ENCODE measurements at regions not wholly inside any gene's neighbourhood (a gene's known extent, or its start where the extent isn't known, plus 50 kb on each side); places are given as distances from the start of the nearest gene placed in this dataset.

DNA sequence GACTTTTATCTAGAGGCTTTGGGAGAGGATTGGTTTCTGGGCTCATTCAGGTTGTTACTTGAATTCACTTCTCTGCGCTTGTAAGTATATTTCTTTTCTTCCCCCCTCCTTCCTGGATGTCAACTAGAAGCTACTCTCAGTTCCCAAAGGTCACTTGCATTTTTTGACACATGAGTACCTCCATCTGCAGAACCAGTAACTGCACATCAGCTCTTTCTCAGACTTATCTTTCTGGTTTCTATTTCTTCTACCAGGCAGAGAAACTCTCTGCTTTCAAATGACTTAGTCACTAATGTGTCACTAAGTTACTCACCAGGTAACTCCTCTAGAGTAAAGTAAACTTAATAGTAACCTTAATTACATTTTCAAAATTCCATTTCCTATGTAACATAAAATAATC lies 773.0 kb upstream of the LUZP2 start:
- no peak for TF ChIP-seq EZH2phosphoT487 (IDR thresholded peaks at IDR 0.05; ENCODE audit: borderline replicate concordance, low read length)
- TF ChIP-seq CTCF (IDR thresholded peaks at IDR 0.05; ENCODE audit: low read depth, low read length, poor library complexity, severe bottlenecking), result no peak
- Histone ChIP-seq H3K4me1 (ENCODE audit: control insufficient read depth, low read length) (peaks cover 4% of the 10 kb centered on the region; the same call in 1 of the 2 replicates), H3K27me3 (ENCODE audit: control insufficient read depth, low read length) (no peaks in the 10 kb centered on the region)

DNA sequence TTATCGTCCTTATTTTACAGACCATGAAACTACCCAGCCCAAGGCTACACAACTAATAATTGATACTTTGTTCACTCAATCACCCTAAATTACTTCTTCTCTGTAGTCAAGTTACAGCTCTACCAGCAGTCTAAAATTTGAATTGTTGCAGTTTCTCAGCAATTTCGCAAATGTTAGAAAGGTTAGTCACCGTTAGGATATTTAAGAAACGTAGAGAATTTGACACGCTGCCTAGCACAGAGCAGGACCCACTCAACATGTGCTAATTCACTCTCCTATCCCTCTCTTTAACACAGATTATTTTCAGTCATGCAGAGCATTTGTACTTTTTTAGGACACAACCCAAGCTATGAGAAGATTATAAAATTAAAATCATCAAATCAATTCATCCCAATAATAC lies 771.1 kb upstream of the LUZP2 start:
- H3K9me2 ChIP-seq (replicated peaks; ENCODE audit: control insufficient read depth, low read length), result no peaks in the 10 kb centered on the region
- H3K4me1 ChIP-seq (ENCODE audit: control insufficient read depth, low read length), result peaks cover 4% of the 10 kb centered on the region; the same call in 1 of the 2 replicates
- no peaks in the 10 kb centered on the region for H3K79me2 ChIP-seq (ENCODE audit: control insufficient read depth, low read length)
- H4K20me1 ChIP-seq (ENCODE audit: control insufficient read depth, insufficient read depth, low read depth, low read length), result no peaks in the 10 kb centered on the region
- TF ChIP-seq CTCF (IDR thresholded peaks at IDR 0.05; ENCODE audit: low read depth, low read length, poor library complexity, severe bottlenecking) (no peak), EZH2phosphoT487 (IDR thresholded peaks at IDR 0.05; ENCODE audit: borderline replicate concordance, low read length) (no peak)
- H3K4me2 ChIP-seq (ENCODE audit: low read length), result no peak overlapping the region
- no peaks in the 10 kb centered on the region for H3K27me3 ChIP-seq (ENCODE audit: control insufficient read depth, low read length)
- H3K36me3 ChIP-seq (ENCODE audit: control insufficient read depth, low read length), result no peaks in the 10 kb centered on the region
- no peak overlapping the region for H3K27ac ChIP-seq (ENCODE audit: low read depth, low read length)
- no peaks in the 10 kb centered on the region; the same call in 1 of the 2 replicates for H3K9me3 ChIP-seq (ENCODE audit: control insufficient read depth, insufficient read depth, low read length)
- H3F3A ChIP-seq (ENCODE audit: control insufficient read depth, insufficient read depth), result no peaks in the 10 kb centered on the region
- H3K4me3 ChIP-seq (ENCODE audit: low read length), result no peak overlapping the region

More for the DNA sequence above, 773.0 kb upstream of the LUZP2 start:
- H3K4me2 ChIP-seq (ENCODE audit: low read length), result no peak overlapping the region
- no peak overlapping the region for H3K27ac ChIP-seq (ENCODE audit: low read depth, low read length)
- H4K20me1 ChIP-seq (ENCODE audit: control insufficient read depth, insufficient read depth, low read depth, low read length), result no peaks in the 10 kb centered on the region
- H3K36me3 ChIP-seq (ENCODE audit: control insufficient read depth, low read length), result no peaks in the 10 kb centered on the region
- H3K9me3 ChIP-seq (ENCODE audit: control insufficient read depth, insufficient read depth, low read length), result no peaks in the 10 kb centered on the region
- H3K79me2 ChIP-seq (ENCODE audit: control insufficient read depth, low read length), result no peaks in the 10 kb centered on the region
- no peaks in the 10 kb centered on the region for H3F3A ChIP-seq (ENCODE audit: control insufficient read depth, insufficient read depth)
- H3K9me2 ChIP-seq (replicated peaks; ENCODE audit: control insufficient read depth, low read length), result no peaks in the 10 kb centered on the region
- no peak overlapping the region for H3K4me3 ChIP-seq (ENCODE audit: low read length)

- Histone ChIP-seq H4K20me1 (ENCODE audit: control insufficient read depth, insufficient read depth, low read depth, low read length) (no peaks in the 10 kb centered on the region), H3K27ac (ENCODE audit: low read depth, low read length) (no peak overlapping the region), H3K9me3 (ENCODE audit: control insufficient read depth, insufficient read depth, low read length) (no peaks in the 10 kb centered on the region; the same call in 1 of the 2 replicates), H3K36me3 (ENCODE audit: control insufficient read depth, low read length) (no peaks in the 10 kb centered on the region), H3F3A (ENCODE audit: control insufficient read depth, insufficient read depth) (no peaks in the 10 kb centered on the region), H3K27me3 (ENCODE audit: control insufficient read depth, low read length) (no peaks in the 10 kb centered on the region), H3K4me2 (ENCODE audit: low read length) (no peak overlapping the region), H3K79me2 (ENCODE audit: control insufficient read depth, low read length) (no peaks in the 10 kb centered on the region), H3K4me1 (ENCODE audit: control insufficient read depth, low read length) (peaks cover 4% of the 10 kb centered on the region; the same call in 1 of the 2 replicates), H3K9me2 (replicated peaks; ENCODE audit: control insufficient read depth, low read length) (no peaks in the 10 kb centered on the region), H3K4me3 (ENCODE audit: low read length) (no peak overlapping the region)
- no peak for TF ChIP-seq CTCF (IDR thresholded peaks at IDR 0.05; ENCODE audit: low read depth, low read length, poor library complexity, severe bottlenecking)
- no peak for TF ChIP-seq EZH2phosphoT487 (IDR thresholded peaks at IDR 0.05; ENCODE audit: borderline replicate concordance, low read length)
Observed at GRCh38 chr11:23727387-23727786, 769.5 kb upstream of the LUZP2 start.

Data from DOHH2 (cell line).